Vagina (tissue), 2 donors: ENCODE measurements at regions not wholly inside any gene's neighbourhood (a gene's known extent, or its start where the extent isn't known, plus 50 kb on each side); places are given as distances from the start of the nearest gene placed in this dataset.

ENCODE experiments used
- DNase-seq, 2 donors: peaks; one replicate each; pipeline ENCODE4 v3.0.0-alpha.2; 2017; ENCODE audit errors: extremely low spot score in 2 of 2
- H3K27ac ChIP-seq: fragments of 200-600 bp; sonication (generic); one replicate; pipeline ENCODE4 v1.5.1; 2019
- H3K27me3 ChIP-seq: fragments of 200-600 bp; sonication (generic); one replicate; pipeline ENCODE4 v1.5.1; 2019
- H3K36me3 ChIP-seq, 2 donors: fragments of 200-600 bp; sonication (generic); one replicate each; pipeline ENCODE4 v1.5.1; 2017 to 2019
- H3K4me1 ChIP-seq: fragments of 200-600 bp; sonication (generic); one replicate; pipeline ENCODE4 v1.5.1; 2019
- H3K4me3 ChIP-seq, 2 donors: fragments of 200-600 bp; sonication (generic); 1 replicate in 1 of 2; 2 replicates in 1 of 2; pipeline ENCODE4 v1.5.1; 2016 to 2019
- H3K9me3 ChIP-seq: fragments of 200-600 bp; sonication (generic); one replicate; pipeline ENCODE4 v1.5.1; 2019
- CTCF ChIP-seq, 3 experiments: fragments of 450-650 bp in 2 of 3; fragments of 200-600 bp in 1 of 3; sonication (generic) in 1 of 3; IDR thresholded peaks; one replicate each; pipeline ENCODE4 v1.5.1; 2017 to 2019; ENCODE audit warnings: antibody characterized with exemption in 3 of 3, mild to moderate bottlenecking in 2 of 3, moderate library complexity in 2 of 3
- POLR2A ChIP-seq, 2 donors: fragments of 450-650 bp; IDR thresholded peaks; one replicate each; pipeline ENCODE4 v1.6.1; 2017; ENCODE audit warnings: antibody characterized with exemption in 2 of 2, mild to moderate bottlenecking in 2 of 2, moderate library complexity in 2 of 2
- POLR2AphosphoS5 ChIP-seq, 2 donors: sonication (generic); formaldehyde crosslinking; IDR thresholded peaks; one replicate each; pipeline ENCODE4 v1.9.0; 2017; ENCODE audit warnings: antibody characterized with exemption in 2 of 2, mild to moderate bottlenecking in 2 of 2, low read depth in 1 of 2; ENCODE audit not compliant: insufficient read depth in 1 of 2
- intact Hi-C: fragments of 100-400 bp; cut with DNase I; formaldehyde crosslinking; loops from one replicate; pipeline ENCODE4 v1.15.1; 2023

DNA sequence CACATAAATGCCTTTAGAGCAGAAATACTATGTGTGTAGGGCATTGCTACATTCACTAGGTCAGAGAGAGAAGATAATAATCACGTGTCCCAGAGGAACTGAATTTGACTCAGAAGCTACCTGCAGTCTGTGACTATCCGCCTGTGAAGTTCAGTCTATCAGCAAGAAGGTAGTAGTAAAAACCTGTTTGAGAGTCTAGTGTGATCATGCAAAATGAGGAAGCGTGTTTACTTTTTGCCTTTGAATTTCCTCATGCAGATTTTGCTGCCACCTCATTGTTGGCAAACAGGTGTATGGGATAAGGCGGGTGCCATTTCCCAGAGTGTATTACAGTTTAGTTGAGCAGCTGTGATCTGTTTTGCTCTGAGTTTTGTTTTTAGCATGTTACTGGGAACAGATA is 403.9 kb upstream of the FANCL start:
- Histone ChIP-seq H3K36me3 (no peaks in the 10 kb centered on the region), H3K27me3 (no peaks in the 10 kb centered on the region), H3K9me3 (no peaks in the 10 kb centered on the region), H3K27ac (no peak overlapping the region), H3K4me3 (no peak overlapping the region), H3K4me1 (no peaks in the 10 kb centered on the region)
- TF ChIP-seq POLR2AphosphoS5 (IDR thresholded peaks at IDR 0.05; ENCODE audit: insufficient read depth in 1 of 2, low read depth in 1 of 2) (no peak), CTCF (IDR thresholded peaks at IDR 0.05) (no peak), POLR2A (IDR thresholded peaks at IDR 0.05) (no peak)
- intact Hi-C loops = no loop called here
- DNase-seq = no peak

- H3K27ac ChIP-seq = no peak overlapping the region
- intact Hi-C loops = no loop called here
- TF ChIP-seq POLR2AphosphoS5 (IDR thresholded peaks at IDR 0.05; ENCODE audit: insufficient read depth in 1 of 2, low read depth in 1 of 2) (no peak), CTCF (IDR thresholded peaks at IDR 0.05) (no peak), POLR2A (IDR thresholded peaks at IDR 0.05) (no peak)
Observed at GRCh38 chr2:58644451-58644850, 403.3 kb upstream of the FANCL start.

GRCh38 chr2:58641001-58641400 is 399.9 kb upstream of the FANCL start:
- Histone ChIP-seq H3K27ac (no peak overlapping the region), H3K4me1 (no peaks in the 10 kb centered on the region), H3K27me3 (no peaks in the 10 kb centered on the region), H3K36me3 (no peaks in the 10 kb centered on the region), H3K4me3 (no peak overlapping the region), H3K9me3 (no peaks in the 10 kb centered on the region)
- no peak for DNase-seq
- intact Hi-C loops = no loop called here
- TF ChIP-seq POLR2AphosphoS5 (IDR thresholded peaks at IDR 0.05; ENCODE audit: insufficient read depth in 1 of 2, low read depth in 1 of 2) (no peak), CTCF (IDR thresholded peaks at IDR 0.05) (no peak), POLR2A (IDR thresholded peaks at IDR 0.05) (no peak)

More at GRCh38 chr2:58644451-58644850, 403.3 kb upstream of the FANCL start:
- no peak for DNase-seq
- Histone ChIP-seq H3K4me3 (no peak overlapping the region), H3K36me3 (no peaks in the 10 kb centered on the region), H3K9me3 (no peaks in the 10 kb centered on the region), H3K27me3 (no peaks in the 10 kb centered on the region), H3K4me1 (no peaks in the 10 kb centered on the region)

DNA sequence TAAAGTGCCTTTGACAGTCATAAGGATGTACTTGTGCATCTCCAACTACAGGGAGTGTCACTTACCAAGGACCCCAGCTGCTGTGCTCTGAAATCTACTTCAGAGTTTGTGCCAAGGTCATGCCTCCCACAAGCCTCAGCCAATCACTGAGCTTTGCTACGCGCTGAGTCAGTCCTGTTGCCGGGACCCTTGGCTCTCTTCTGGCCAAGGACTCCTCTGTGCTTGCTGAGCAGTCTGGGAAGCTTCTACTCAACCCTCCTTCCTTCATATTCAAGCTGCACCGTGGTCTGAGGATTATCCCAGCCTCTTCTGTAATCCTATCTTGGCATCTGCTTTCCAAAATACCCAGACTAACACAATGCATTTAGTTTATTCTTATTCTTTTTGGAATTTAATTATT is 398.9 kb upstream of the FANCL start:
- no peaks in the 10 kb centered on the region for H3K9me3 ChIP-seq
- no peaks in the 10 kb centered on the region for H3K36me3 ChIP-seq
- intact Hi-C loops = no loop called here
- no peak for DNase-seq
- H3K27me3 ChIP-seq = no peaks in the 10 kb centered on the region
- H3K4me1 ChIP-seq = no peaks in the 10 kb centered on the region
- TF ChIP-seq POLR2AphosphoS5 (IDR thresholded peaks at IDR 0.05; ENCODE audit: insufficient read depth in 1 of 2, low read depth in 1 of 2) = no peak
- no peak for TF ChIP-seq POLR2A (IDR thresholded peaks at IDR 0.05)
- no peak for TF ChIP-seq CTCF (IDR thresholded peaks at IDR 0.05)
- no peak overlapping the region for H3K27ac ChIP-seq
- no peak overlapping the region for H3K4me3 ChIP-seq

DNA sequence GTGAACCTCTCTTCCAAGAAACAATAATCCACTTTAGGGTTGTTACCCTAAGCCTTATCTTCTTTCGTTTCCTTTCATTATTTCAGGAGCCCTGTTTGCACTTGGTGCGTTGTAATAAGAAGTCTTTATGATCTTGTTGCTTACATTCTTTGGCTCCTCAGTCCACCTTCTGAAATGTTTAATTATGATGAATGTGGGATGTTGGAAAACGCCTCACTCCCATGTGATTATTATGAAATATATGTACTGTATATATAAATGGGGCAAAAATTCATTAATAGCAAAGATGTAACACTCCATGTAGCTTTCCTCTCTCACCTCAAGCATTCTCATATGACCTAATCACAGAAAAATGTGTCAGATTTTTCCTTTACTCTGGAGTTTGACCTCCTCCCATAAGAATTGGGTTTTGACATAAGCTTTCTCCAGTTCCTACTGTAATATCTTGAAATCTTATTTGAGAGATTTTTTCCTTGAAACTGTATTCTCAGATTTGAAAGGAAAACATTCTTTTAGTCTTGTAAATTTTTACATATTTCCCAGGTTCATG is 397.2 kb upstream of the FANCL start:
- Histone ChIP-seq H3K4me3 (no peak overlapping the region), H3K9me3 (no peaks in the 10 kb centered on the region), H3K27ac (no peak overlapping the region), H3K36me3 (no peaks in the 10 kb centered on the region), H3K27me3 (no peaks in the 10 kb centered on the region), H3K4me1 (no peaks in the 10 kb centered on the region)
- no peak for DNase-seq
- TF ChIP-seq POLR2A (IDR thresholded peaks at IDR 0.05) = no peak
- no peak for TF ChIP-seq CTCF (IDR thresholded peaks at IDR 0.05)
- no peak for TF ChIP-seq POLR2AphosphoS5 (IDR thresholded peaks at IDR 0.05; ENCODE audit: insufficient read depth in 1 of 2, low read depth in 1 of 2)
- intact Hi-C loops = no loop called here
